IMR-90 (cell line): ENCODE measurements at regions not wholly inside any gene's neighbourhood (a gene's known extent, or its start where the extent isn't known, plus 50 kb on each side); places are given as distances from the start of the nearest gene placed in this dataset.

ENCODE experiments used
- ATAC-seq: fragments of 200-7000 bp; cut with Tn5 transposase; 2 replicates; pipeline ENCODE4 v1.9.1; 2020; ENCODE audit warnings: low read depth, mild to moderate bottlenecking, moderate library complexity
- BruUV-seq: library from RNA; stranded (reverse); fragments of 400-500 nt; replicated peaks from 2 replicates; lab custom pipeline; 2021; lab: Mats Ljungman, UMichigan
- CTCF ChIA-PET: fragments of 300-600 bp; formaldehyde crosslinking; extraction: SDS; loops from one replicate; lab custom pipeline; 2021; ENCODE audit warnings: antibody characterized with exemption; lab: Yijun Ruan, JAX
- POLR2A ChIA-PET: fragments of 300-600 bp; sonication (Branson Sonifier 250); formaldehyde crosslinking; loops from one replicate; lab custom pipeline; 2022; ENCODE audit warnings: antibody characterized with exemption; ENCODE audit not compliant: unreplicated experiment; lab: Charles Lee
- DNase-seq: peaks from one replicate; pipeline ENCODE4 v3.0.0; 2013
- H2AFZ ChIP-seq: replicated peaks from 2 replicates; pipeline ENCODE3; 2013; ENCODE audit warnings: low read length, mild to moderate bottlenecking; ENCODE audit not compliant: poor library complexity
- H2AK5ac ChIP-seq: 2 replicates; pipeline ENCODE4 v1.6.1; 2013; ENCODE audit warnings: low read depth, low read length, inconsistent platforms
- H2AK9ac ChIP-seq: replicated peaks from 2 replicates; pipeline ENCODE3; 2013; ENCODE audit warnings: mild to moderate bottlenecking, low read depth, low read length, moderate library complexity; ENCODE audit not compliant: poor library complexity
- H2BK120ac ChIP-seq: 2 replicates; pipeline ENCODE4 v1.6.1; 2013; ENCODE audit warnings: low read depth, low read length, inconsistent platforms
- H2BK15ac ChIP-seq: 3 replicates; pipeline ENCODE4 v1.6.1; 2013; ENCODE audit warnings: low read depth, low read length, inconsistent platforms
- H2BK20ac ChIP-seq: 2 replicates; pipeline ENCODE4 v1.6.1; 2013; ENCODE audit warnings: low read depth, mild to moderate bottlenecking, inconsistent platforms, low read length, moderate library complexity
- H2BK5ac ChIP-seq: 2 replicates; pipeline ENCODE4 v1.6.1; 2013; ENCODE audit warnings: mild to moderate bottlenecking, low read depth, low read length, inconsistent platforms; ENCODE audit not compliant: poor library complexity, severe bottlenecking
- H3K14ac ChIP-seq: replicated peaks from 2 replicates; pipeline ENCODE4 v1.6.1; 2013; ENCODE audit warnings: low read depth, low read length, inconsistent platforms
- H3K18ac ChIP-seq: 2 replicates; pipeline ENCODE4 v1.6.1; 2013; ENCODE audit warnings: low read depth, low read length, control low read depth
- H3K23ac ChIP-seq: 2 replicates; pipeline ENCODE4 v1.6.1; 2013; ENCODE audit warnings: low read depth, low read length, inconsistent platforms
- H3K27ac ChIP-seq: 2 replicates; pipeline ENCODE4 v1.5.1; 2013; ENCODE audit warnings: mild to moderate bottlenecking, control low read depth, low read length; ENCODE audit not compliant: insufficient read depth
- H3K27me3 ChIP-seq: 2 replicates; pipeline ENCODE4 v1.6.1; 2013; ENCODE audit warnings: low read length; ENCODE audit not compliant: control insufficient read depth, insufficient read depth
- H3K36me3 ChIP-seq: 2 replicates; pipeline ENCODE4 v1.6.1; 2013; ENCODE audit warnings: low read length, mixed read lengths; ENCODE audit not compliant: control insufficient read depth, insufficient read depth
- H3K4ac ChIP-seq: 2 replicates; pipeline ENCODE4 v1.6.1; 2013; ENCODE audit warnings: low read depth, low read length, inconsistent platforms
- H3K4me1 ChIP-seq: 2 replicates; pipeline ENCODE4 v1.6.1; 2013; ENCODE audit warnings: low read length, mixed read lengths; ENCODE audit not compliant: control insufficient read depth, insufficient read depth
- H3K4me2 ChIP-seq: 2 replicates; pipeline ENCODE4 v1.6.1; 2013; ENCODE audit warnings: low read depth, mild to moderate bottlenecking, control low read depth, low read length, moderate library complexity
- H3K4me3 ChIP-seq: 2 replicates; pipeline ENCODE4 v1.5.1; 2013; ENCODE audit warnings: low read depth, mild to moderate bottlenecking, control low read depth, low read length, moderate library complexity; ENCODE audit not compliant: insufficient read depth
- H3K56ac ChIP-seq: 2 replicates; pipeline ENCODE4 v1.6.1; 2013; ENCODE audit warnings: low read length, inconsistent platforms; ENCODE audit not compliant: insufficient read depth; ENCODE audit errors: extremely low read depth
- H3K79me1 ChIP-seq, 2 experiments: 2 replicates each; pipeline ENCODE4 v1.6.1; 2013; ENCODE audit warnings: low read length in 2 of 2, inconsistent platforms in 1 of 2, low read depth in 1 of 2
- H3K9ac ChIP-seq: 2 replicates; pipeline ENCODE4 v1.6.1; 2013; ENCODE audit warnings: low read depth, low read length, control low read depth
- H3K9me1 ChIP-seq: 2 replicates; pipeline ENCODE4 v1.6.1; 2013; ENCODE audit warnings: low read length, inconsistent platforms; ENCODE audit not compliant: insufficient read depth
- H3K9me3 ChIP-seq: 2 replicates; pipeline ENCODE4 v1.6.1; 2013; ENCODE audit warnings: low read length; ENCODE audit not compliant: control insufficient read depth, insufficient read depth
- H4K20me1 ChIP-seq: 2 replicates; pipeline ENCODE4 v1.6.1; 2013; ENCODE audit warnings: low read length, inconsistent platforms; ENCODE audit not compliant: insufficient read depth
- H4K5ac ChIP-seq: 2 replicates; pipeline ENCODE4 v1.6.1; 2013; ENCODE audit warnings: mild to moderate bottlenecking, low read depth, low read length, control low read depth
- H4K8ac ChIP-seq, 2 experiments: 2 replicates each; pipeline ENCODE4 v1.6.1; 2013; ENCODE audit warnings: low read depth in 2 of 2, low read length in 2 of 2, control low read depth in 1 of 2, inconsistent platforms in 1 of 2
- H4K91ac ChIP-seq: 2 replicates; pipeline ENCODE4 v1.6.1; 2013; ENCODE audit warnings: low read depth, low read length, inconsistent platforms; ENCODE audit not compliant: insufficient read depth
- BHLHE40 ChIP-seq: fragments of 150-350 bp; IDR thresholded peaks from 2 replicates; pipeline ENCODE4 v1.6.1; 2016; ENCODE audit warnings: mild to moderate bottlenecking, low read depth, low read length
- CEBPB ChIP-seq: IDR thresholded peaks from 2 replicates; pipeline ENCODE4 v1.6.1; 2012; ENCODE audit warnings: low read depth, low read length, improper control_type of control experiment
- CHD1 ChIP-seq: IDR thresholded peaks from 2 replicates; pipeline ENCODE4 v1.6.1; 2012; ENCODE audit warnings: low read depth, low read length, improper control_type of control experiment
- CTCF ChIP-seq: conservative IDR thresholded peaks from 2 replicates; pipeline ENCODE4 v1.5.1; 2012; ENCODE audit warnings: mild to moderate bottlenecking, low read depth, low read length, improper control_type of control experiment
- ELK1 ChIP-seq: fragments of 150-350 bp; IDR thresholded peaks from 2 replicates; pipeline ENCODE4 v1.6.1; 2016; ENCODE audit warnings: low read depth, mild to moderate bottlenecking, low read length, moderate library complexity, borderline replicate concordance
- FOS ChIP-seq: fragments of 150-350 bp; IDR thresholded peaks from 2 replicates; pipeline ENCODE4 v1.6.1; 2016; ENCODE audit warnings: low read depth, low read length
- MAFK ChIP-seq: IDR thresholded peaks from 2 replicates; pipeline ENCODE4 v1.6.1; 2012; ENCODE audit warnings: low read depth, low read length, improper control_type of control experiment
- POLR2A ChIP-seq: IDR thresholded peaks from 2 replicates; pipeline ENCODE4 v1.6.1; 2012; ENCODE audit warnings: mild to moderate bottlenecking, low read depth, low read length
- RAD21 ChIP-seq: IDR thresholded peaks from 2 replicates; pipeline ENCODE4 v1.6.1; 2012; ENCODE audit warnings: low read length, improper control_type of control experiment
- RCOR1 ChIP-seq: IDR thresholded peaks from 2 replicates; pipeline ENCODE4 v1.6.1; 2012; ENCODE audit warnings: mild to moderate bottlenecking, low read length, improper control_type of control experiment; ENCODE audit not compliant: insufficient replicate concordance
- RFX5 ChIP-seq: IDR thresholded peaks from 2 replicates; pipeline ENCODE4 v1.8.0; 2012; ENCODE audit warnings: low read depth, mild to moderate bottlenecking, low read length, moderate library complexity
- SMC3 ChIP-seq: fragments of 150-350 bp; IDR thresholded peaks from 2 replicates; pipeline ENCODE4 v1.6.1; 2016; ENCODE audit warnings: low read depth, mild to moderate bottlenecking, antibody characterized with exemption, low read length, moderate library complexity
- USF2 ChIP-seq: fragments of 150-350 bp; IDR thresholded peaks from 2 replicates; pipeline ENCODE4 v1.6.1; 2017; ENCODE audit warnings: mild to moderate bottlenecking, antibody characterized with exemption, low read length, low read depth
- WGBS, 2 experiments: methylation state at CpG; one replicate each; pipeline versions ENCODE4 v1.1.5 to v1.1.7; 2013; ENCODE audit warnings: missing lambda C conversion rate in 2 of 2; ENCODE audit not compliant: insufficient read length in 1 of 2; ENCODE audit errors: extremely low coverage in 2 of 2; 5-methylcytosine and 5-hydroxymethylcytosine counted together
- dilution Hi-C: fragments of 300-500 bp; cut with HindIII; formaldehyde crosslinking; loops from one replicate; pipeline ENCODE4 v1.14.3; 2018; ENCODE audit warnings: low sequenced_read_pairs; ENCODE audit not compliant: unreplicated experiment
- in situ Hi-C: fragments of 300-500 bp; cut with MboI; formaldehyde crosslinking; loops from 3 replicates; pipeline ENCODE4 v1.14.3; 2019; ENCODE audit warnings: low sequenced_read_pairs, inconsistent platforms, mixed read lengths
- intact Hi-C: fragments of 100-400 bp; cut with micrococcal nuclease; formaldehyde crosslinking; loops from 2 replicates; pipeline ENCODE4 v1.10.0; 2022

DNA sequence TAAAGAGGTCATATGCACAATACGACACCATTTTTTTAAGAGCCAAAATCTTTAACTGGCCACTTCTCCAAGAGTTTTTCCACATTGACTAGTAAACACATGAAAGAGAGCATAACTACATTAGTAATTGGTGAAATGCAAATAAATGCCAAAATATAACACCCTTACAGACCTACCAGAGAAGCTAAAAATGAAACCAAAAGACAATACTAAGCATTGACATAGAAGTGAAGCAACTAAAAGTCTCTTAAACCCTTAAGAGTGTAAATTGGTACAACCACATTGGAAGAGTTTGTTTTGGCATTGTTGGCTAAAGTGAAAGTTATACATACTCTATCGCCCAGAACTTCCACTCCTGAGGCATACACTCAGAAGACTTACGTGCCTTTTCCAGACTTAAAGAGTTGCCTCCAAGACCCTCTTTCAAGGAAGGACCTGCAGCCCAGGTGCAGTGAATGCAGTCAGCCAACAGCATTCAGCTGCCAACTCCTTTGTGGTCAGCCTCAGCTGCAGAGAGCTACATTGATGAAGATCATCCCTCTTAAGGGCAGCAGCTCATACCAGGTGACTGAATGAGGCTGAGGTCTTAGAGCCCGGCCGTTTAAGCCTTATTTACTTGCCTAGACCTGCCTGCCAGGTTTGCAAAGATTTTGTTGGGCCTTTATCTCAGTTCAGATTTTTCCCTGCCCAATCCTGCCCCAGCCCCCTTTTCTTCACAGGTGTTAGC, 839.1 kb upstream of the ADGRL2 start:
- WGBS, 2 experiments = 90% methylated on average over 2 of the region's 5 CpGs; no CpG with 5 or more reads in 1 of the 2 experiments
- Histone ChIP-seq H2AFZ (no peak overlapping the region), H2BK20ac (no peak overlapping the region), H3K4me2 (no peak overlapping the region), H3K14ac (no peak overlapping the region), H3K4me1 (no peaks in the 10 kb centered on the region), H3K23ac (no peak overlapping the region), H3K4me3 (no peak overlapping the region), H3K56ac (no peak overlapping the region), H3K4ac (no peak overlapping the region), H3K27ac (no peak overlapping the region), H3K9me1 (no peaks in the 10 kb centered on the region), H2BK15ac (no peak overlapping the region), H3K27me3 (no peaks in the 10 kb centered on the region), H4K8ac (no peak overlapping the region), H3K79me1 (no peaks in the 10 kb centered on the region), H2BK120ac (no peak overlapping the region), H4K91ac (no peak overlapping the region), H4K5ac (no peak overlapping the region), H3K9ac (no peak overlapping the region), H2AK5ac (no peak overlapping the region), H2BK5ac (no peak overlapping the region), H4K20me1 (no peaks in the 10 kb centered on the region), H3K18ac (no peak overlapping the region), H2AK9ac (no peak overlapping the region), H3K9me3 (no peaks in the 10 kb centered on the region), H3K36me3 (no peaks in the 10 kb centered on the region)
- DNase-seq (no peak), ATAC-seq (no peak)
- dilution Hi-C loops (no loop called here), intact Hi-C loops (no loop called here), in situ Hi-C loops (no loop called here)
- ChIA-PET CTCF (no interaction called here), POLR2A (no interaction called here)
- BruUV-seq = no TSS peak
- TF ChIP-seq CHD1 = no peak
- no peak for TF ChIP-seq USF2
- no peak for TF ChIP-seq MAFK
- no peak for TF ChIP-seq CTCF
- TF ChIP-seq RAD21 = no peak
- TF ChIP-seq CEBPB = no peak
- no peak for TF ChIP-seq SMC3
- no peak for TF ChIP-seq RFX5
- TF ChIP-seq POLR2A = no peak
- no peak for TF ChIP-seq FOS
- TF ChIP-seq BHLHE40 = no peak
- no peak for TF ChIP-seq ELK1
- TF ChIP-seq RCOR1 = no peak
